Suppressor macrophage treated with lipopolysaccharide for 4 hours (primary cell): ENCODE measurements at regions not wholly inside any gene's neighbourhood (a gene's known extent, or its start where the extent isn't known, plus 50 kb on each side); places are given as distances from the start of the nearest gene placed in this dataset.
"Not testable (repeated sequence)": the region's sequence is repeated elsewhere in the genome, so short reads cannot be mapped to it uniquely, and the experiment has no call there.

Experiments
- DNase-seq: peaks from one replicate; pipeline ENCODE4 v3.0.0-alpha.2; 2020

DNA sequence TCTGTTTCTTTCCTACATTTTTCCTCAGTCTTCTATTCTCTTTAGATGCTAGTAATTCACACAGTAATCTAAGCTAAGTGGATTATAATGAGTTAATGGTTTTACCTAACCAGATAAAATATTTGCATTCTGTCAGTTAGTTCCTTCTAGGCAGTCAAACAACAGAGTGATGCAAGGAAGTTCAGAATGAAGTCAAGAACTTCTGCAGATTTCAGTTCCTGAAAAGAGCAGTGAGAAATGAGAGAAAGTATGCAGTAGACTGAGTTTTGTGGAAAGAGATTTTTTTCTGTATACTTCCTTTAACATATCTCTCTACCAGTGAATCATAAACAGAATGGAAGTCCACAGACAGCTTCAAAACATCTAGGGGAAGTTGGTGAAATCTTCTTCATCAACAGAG, 774.0 kb upstream of the POU3F4 start:
- DNase-seq: no peak

DNA sequence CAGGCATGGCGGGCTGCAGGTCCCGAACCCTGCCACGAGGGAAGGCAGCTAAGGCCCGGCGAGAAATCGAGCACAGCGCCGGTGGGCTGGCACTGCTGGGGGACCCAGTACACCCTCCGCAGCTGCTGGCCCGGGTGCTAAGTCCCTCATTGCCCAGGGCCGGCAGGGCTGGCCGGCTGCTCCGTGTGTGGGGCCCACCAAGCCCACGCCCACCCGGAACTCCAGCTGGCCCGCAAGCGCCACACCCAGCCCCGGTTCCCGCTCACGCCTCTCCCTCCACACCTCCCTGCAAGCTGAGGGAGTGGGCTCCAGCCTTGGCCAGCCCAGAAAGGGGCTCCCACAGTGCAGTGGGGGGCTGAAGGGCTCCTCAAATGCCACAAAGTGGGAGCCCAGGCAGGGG, 769.8 kb upstream of the POU3F4 start:
- not testable (repeated sequence) for DNase-seq

DNA sequence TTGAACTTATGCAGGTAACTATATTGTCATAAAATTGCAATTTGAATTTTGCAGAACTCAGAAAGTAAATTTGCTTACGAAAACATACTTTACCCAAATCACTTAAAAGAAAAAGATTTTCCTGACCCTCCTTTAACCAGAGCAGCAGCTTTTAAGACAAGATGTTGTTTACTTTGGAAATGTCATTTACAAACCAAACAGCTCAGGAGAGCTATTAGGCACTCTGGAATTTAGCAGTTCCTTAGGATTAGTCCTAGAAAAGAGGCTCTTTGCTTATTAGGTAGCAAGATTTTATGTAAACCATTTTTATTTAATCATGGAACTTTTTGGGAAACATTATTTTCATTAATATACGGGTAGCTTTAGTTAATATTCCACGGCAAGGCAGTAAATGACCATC, 765.7 kb upstream of the POU3F4 start:
- no peak for DNase-seq

DNA sequence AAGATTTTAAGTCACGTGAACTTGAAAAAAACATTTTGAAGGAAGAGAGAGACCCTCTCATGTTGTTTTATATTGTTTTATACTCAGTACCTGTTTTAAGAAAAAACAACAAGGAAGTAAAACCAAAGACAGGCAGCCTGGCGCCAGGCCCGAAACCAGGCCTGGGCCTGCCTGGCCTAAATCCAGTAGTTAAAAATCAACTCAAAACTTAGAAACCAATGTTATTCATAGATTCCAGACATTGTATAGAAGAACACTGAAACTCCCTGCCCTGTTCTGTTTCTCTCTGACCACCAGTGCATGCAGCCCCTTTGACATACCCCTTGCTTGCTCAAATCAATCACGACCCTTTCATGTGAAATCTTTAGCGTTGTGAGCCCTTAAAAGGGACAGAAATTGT, 762.4 kb upstream of the POU3F4 start:
- DNase-seq: not testable (repeated sequence)

DNA sequence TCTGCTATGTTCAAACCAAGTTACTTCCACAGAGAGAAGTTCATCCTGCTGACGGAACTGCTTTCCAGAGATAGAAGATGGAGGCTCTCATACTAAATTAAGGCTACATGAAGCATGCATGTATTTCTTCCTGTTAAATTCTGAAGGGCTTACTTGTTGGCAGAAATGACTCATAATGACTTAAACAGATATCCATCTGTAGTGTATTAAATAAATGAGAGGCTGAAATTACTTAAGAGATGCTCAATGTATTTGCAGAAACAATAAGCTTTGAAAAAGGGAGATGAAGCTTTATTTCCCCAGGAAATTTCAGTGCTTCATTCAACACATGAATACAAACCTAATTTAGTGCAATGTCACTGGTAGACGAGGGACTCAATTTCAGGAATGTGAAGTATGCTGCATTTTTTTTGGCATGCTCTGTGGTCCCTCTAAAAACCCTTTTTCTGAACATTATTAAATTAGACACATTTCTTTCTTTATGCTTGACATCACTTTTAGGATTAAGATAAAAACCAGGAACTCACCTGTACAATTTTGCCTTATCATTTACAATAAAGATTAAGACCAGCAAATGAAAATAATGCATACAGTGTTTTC, 759.1 kb upstream of the POU3F4 start:
- no peak for DNase-seq

DNA sequence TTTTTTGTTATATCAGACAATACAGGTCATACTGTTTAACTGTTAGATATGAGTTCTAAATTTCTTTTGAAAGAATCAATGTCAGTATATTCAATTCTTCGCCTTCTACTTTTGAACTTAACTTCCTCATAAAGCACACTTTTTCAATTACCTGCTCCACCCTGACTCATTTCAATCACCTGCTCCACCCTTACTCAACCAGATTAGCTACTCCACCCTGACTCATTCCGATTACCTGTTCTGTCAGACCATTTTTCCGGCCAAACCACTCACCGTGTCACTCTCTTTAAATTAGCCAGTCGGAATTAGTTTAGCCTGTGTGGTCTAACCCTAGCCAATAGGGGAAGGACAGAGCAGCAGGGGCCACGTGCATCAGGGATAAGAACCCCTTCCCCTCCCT, 751.8 kb upstream of the POU3F4 start:
- no peak for DNase-seq

DNA sequence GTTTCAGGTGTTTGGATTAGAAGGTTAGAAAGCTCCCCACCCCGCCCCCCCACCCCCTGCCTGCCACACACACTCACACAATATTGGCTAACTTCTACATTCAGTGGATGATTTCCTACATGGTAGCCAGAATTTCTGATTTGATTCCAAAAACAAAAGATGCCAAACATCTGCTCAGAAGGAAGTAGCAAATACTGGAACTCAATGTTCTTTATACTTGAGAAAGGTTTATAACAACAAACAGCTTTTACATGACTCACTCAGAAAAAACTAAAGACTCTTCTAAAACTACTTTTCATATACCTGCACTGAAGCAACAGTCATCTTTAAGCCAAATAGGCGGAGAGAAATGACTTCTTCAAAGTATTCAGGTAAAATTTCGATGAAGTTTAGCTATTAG, 750.5 kb upstream of the POU3F4 start:
- DNase-seq: no peak

DNA sequence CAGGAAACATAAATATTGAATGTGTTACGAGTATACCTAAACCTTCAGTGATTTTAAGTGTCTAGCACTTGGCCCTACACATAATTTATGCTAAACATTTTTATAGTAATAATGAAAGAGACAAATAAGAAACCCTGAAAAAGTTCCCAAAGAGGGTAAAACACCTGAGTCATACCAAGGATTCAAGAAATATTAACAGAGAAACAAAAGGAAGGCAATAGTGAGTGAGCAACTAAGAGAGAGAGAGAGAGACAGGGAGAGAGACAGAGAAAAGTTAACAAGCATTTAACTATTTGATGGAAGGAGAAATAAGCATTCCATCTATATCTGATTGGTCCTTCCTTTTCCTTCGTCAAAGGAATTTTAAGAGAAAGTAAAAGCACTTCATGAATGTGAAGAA, 743.6 kb upstream of the POU3F4 start:
- DNase-seq: no peak

DNA sequence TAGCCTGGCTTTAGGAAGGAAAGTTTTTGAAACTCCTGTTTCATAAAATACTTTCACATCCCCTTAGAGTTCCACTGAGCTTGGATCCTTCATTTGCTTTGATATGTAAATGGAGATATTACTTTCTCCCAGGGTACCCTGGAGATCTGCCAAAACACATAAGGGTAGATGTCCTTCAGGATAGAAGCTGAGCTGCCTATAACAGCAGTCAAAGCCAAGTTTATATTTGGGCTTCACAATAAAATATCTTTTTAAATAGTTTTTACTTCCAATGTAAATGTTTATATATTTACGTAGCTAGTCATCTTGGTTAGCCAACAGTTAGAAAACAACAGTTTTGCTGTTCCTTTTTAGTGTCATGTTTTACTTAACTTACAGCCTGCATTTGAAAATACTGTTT, 742.3 kb upstream of the POU3F4 start:
- no peak for DNase-seq

DNA sequence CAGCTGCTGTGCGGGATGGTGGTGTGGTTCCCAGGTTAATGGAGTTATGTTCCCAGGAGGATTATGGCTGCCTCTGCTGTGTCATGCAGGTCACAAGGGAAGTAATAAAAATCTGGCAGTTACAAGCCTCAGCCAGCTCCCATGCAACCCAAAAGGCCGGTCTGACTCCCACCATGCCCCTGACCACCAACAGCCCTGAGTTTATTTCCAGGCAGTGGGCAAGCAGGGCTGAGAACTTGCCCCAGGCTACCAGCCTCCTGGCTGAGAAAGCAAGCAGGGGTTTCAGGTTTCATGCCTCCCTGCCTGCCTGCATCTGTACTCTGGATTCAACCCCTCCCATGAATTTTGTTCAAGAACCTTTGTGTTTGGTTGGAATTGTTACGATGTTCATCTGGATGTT, 732.7 kb upstream of the POU3F4 start:
- DNase-seq: no peak

DNA sequence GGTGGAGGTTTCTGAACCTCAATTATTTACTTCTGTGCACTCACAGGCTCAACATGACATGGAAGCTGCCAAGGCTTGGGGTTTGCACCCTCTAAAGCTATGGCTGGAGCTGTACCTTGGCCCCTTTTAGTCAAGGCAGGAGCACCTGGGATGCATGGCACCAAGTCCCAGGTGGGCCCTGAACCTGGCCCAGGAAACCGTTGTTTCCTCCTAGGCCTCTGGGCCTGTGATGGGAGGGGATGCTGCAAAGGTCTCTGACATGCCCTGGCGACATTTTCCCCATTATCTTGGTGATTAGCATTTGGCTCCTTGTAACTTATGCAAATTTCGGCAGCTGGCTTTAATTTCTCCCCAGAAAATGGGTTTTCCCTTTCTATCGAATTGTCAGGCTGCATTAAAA, 726.1 kb upstream of the POU3F4 start:
- no peak for DNase-seq

DNA sequence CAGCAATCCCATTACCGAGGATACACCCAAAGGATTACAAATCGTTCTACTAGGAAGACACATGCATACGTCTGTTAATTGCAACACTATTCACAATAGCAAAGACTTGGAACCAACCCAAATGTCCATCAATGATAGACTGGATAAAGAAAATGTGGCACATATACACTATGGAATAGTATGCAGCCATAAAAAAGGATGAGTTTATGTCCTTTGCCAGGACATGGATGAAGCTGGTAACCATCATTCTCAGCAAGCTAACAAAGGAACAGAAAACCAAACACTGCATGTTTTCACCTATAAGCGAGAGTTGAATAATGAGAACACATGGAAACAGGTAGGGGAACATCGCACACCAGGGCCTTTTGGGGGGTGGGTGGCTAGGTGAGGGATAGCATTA, 695.2 kb upstream of the POU3F4 start:
- DNase-seq: not testable (repeated sequence)

DNA sequence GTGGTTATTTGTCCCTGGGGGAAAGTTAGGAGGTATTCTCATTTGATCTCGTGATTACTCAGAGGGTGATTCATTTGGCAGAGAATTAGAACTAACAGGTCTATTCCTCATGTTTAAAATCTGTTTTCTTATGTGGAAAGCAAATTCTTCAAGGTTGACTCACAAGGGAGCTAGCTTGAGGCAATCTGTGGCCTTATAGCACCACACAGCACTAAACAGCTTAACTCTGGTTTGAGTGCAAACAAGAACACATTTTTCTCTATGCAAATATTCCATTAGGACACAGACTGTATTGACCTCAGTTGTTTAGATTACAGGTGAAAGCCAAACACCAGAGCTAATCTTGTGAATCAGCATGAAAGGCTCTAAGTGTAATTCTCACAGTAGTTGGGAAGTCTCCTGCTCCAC, 694.4 kb upstream of the POU3F4 start:
- DNase-seq: no peak

DNA sequence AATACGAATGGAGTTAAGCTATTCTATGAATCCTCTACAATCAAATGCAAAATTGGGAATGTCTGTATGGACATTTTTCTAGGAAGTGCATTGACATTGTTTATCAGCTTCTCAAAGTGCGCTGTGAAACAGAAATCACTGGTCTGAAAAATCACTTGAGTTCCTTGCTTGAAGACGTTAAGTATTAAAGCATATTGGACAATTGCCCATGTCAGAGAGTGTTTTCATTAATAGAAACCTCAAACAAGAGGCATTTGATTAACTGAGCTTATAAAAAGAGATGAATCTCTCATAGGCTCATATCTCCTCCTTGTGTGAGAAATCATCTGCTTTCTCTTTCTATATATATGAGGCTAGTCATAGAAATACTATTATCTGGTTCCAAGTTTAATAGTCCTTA, 692.1 kb upstream of the POU3F4 start:
- DNase-seq: no peak

DNA sequence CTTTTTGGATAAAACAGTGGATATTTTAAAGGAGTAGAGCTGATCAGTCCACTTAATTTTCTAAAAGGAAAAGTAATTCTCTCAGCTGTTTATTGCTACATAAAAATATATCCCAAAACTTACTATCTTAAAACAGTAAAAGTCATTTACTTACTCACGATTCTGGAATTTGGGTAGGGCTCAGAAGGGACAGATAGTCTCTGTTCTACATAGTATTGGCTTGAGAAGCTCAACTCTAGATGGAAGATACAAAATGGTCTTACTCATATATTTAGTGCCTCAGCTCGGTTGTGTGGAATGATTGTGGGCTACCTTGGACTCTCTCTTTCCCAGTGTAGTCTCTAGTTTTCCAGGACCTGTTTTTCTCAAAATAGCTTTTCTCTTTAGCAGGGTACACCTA, 691.5 kb upstream of the POU3F4 start:
- DNase-seq: no peak

DNA sequence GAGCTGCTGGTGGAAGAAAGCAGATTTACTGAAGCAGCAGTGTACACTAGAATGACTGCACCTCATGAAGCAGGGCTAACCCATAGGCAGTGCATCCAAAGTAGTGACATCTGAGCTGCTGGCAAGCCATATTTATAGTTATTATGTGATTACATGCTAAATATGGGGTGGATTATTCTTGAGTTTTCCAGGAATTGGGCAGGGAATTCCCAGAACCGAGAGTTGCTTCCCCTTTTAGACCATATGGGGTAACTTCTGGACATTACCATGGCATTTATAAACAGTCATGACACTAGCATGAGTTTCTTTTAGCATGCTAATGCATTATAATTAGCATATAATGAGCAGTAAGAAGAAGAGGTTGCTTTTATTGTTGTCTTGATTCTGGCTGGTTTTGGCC, 665.8 kb upstream of the POU3F4 start:
- DNase-seq: no peak

DNA sequence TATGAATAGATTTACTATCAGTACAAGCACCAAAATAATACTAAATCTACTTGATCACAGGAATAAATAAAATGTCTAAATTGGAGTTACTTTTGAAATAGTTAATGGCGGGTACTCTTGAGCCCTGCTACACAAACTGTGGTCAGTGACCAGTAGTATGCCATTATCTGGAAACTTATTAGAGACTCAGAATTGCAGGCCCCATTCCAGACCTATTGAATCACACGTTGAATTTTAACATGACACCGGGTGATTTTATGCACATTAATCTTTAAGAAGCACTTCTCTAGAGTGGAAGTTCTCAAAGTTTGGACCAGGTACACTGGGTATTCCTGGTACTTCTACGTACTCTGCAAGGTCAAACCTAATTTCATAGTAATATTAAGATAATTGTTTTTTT, 660.0 kb upstream of the POU3F4 start:
- no peak for DNase-seq
